Fibroblast of lung (primary cell): ENCODE measurements at regions not wholly inside any gene's neighbourhood (a gene's known extent, or its start where the extent isn't known, plus 50 kb on each side); places are given as distances from the start of the nearest gene placed in this dataset.

ENCODE experiments used
- DNase-seq, 2 donors: peaks; one replicate each; pipeline versions ENCODE4 v3.0.0 to v3.0.0-alpha.2; 2010; ENCODE audit warnings: low read depth in 2 of 2
- H2AFZ ChIP-seq: 2 replicates; pipeline ENCODE4 v1.5.1; 2012; ENCODE audit warnings: low read length, control low read depth, inconsistent platforms
- H3K27ac ChIP-seq: 2 replicates; pipeline ENCODE4 v1.5.1; 2011; ENCODE audit warnings: low read length, control low read depth; ENCODE audit not compliant: insufficient read depth
- H3K27me3 ChIP-seq: 2 replicates; pipeline ENCODE4 v1.5.1; 2011; ENCODE audit warnings: mild to moderate bottlenecking, low read length; ENCODE audit not compliant: control insufficient read depth, insufficient read depth
- H3K36me3 ChIP-seq: 2 replicates; pipeline ENCODE4 v1.5.1; 2011; ENCODE audit warnings: low read length; ENCODE audit not compliant: control insufficient read depth, insufficient read depth
- H3K4me1 ChIP-seq: 2 replicates; pipeline ENCODE4 v1.5.1; 2011; ENCODE audit warnings: low read length; ENCODE audit not compliant: control insufficient read depth, insufficient read depth; ENCODE audit errors: extremely low read depth
- H3K4me2 ChIP-seq: 2 replicates; pipeline ENCODE4 v1.5.1; 2011; ENCODE audit warnings: low read length, control low read depth; ENCODE audit not compliant: insufficient read depth; ENCODE audit errors: extremely low read depth
- H3K4me3 ChIP-seq, 4 experiments: fragments of 200-600 bp in 1 of 4; sonication (generic) in 1 of 4; replicated peaks in 1 of 4; 2 replicates each; pipeline ENCODE4 v1.5.1; 2011 to 2016; ENCODE audit warnings: low read length in 4 of 4, low read depth in 3 of 4, mild to moderate bottlenecking in 3 of 4, control low read depth in 2 of 4, inconsistent platforms in 1 of 4, mixed read lengths in 1 of 4; ENCODE audit not compliant: insufficient read depth in 1 of 4; ENCODE audit errors: control extremely low read depth in 1 of 4
- H3K79me2 ChIP-seq: 2 replicates; pipeline ENCODE4 v1.5.1; 2012; ENCODE audit warnings: mild to moderate bottlenecking, low read length, inconsistent platforms; ENCODE audit not compliant: control insufficient read depth, insufficient read depth
- H3K9ac ChIP-seq: 2 replicates; pipeline ENCODE4 v1.5.1; 2011; ENCODE audit warnings: mild to moderate bottlenecking, low read length, control low read depth; ENCODE audit not compliant: insufficient read depth
- H3K9me3 ChIP-seq: 2 replicates; pipeline ENCODE4 v1.5.1; 2012; ENCODE audit warnings: low read depth, low read length; ENCODE audit not compliant: control insufficient read depth, insufficient read depth
- H4K20me1 ChIP-seq: 2 replicates; pipeline ENCODE4 v1.5.1; 2011; ENCODE audit warnings: low read length; ENCODE audit not compliant: control insufficient read depth, insufficient read depth; ENCODE audit errors: extremely low read depth
- EZH2 ChIP-seq: IDR thresholded peaks from 2 replicates; pipeline ENCODE4 v1.5.1; 2012; ENCODE audit warnings: low read length, control low read depth, mild to moderate bottlenecking; ENCODE audit errors: missing control alignments
- TF ChIP-seq, protein P1 (sequence below), 2 donors: IDR thresholded peaks in 1 of 2; conservative IDR thresholded peaks in 1 of 2; 1 replicate in 1 of 2; 2 replicates in 1 of 2; pipeline ENCODE4 v1.5.1; 2011 to 2012; ENCODE audit warnings: low read length in 2 of 2, control low read depth in 1 of 2, inconsistent platforms in 1 of 2, low read depth in 1 of 2, mild to moderate bottlenecking in 1 of 2

DNA sequence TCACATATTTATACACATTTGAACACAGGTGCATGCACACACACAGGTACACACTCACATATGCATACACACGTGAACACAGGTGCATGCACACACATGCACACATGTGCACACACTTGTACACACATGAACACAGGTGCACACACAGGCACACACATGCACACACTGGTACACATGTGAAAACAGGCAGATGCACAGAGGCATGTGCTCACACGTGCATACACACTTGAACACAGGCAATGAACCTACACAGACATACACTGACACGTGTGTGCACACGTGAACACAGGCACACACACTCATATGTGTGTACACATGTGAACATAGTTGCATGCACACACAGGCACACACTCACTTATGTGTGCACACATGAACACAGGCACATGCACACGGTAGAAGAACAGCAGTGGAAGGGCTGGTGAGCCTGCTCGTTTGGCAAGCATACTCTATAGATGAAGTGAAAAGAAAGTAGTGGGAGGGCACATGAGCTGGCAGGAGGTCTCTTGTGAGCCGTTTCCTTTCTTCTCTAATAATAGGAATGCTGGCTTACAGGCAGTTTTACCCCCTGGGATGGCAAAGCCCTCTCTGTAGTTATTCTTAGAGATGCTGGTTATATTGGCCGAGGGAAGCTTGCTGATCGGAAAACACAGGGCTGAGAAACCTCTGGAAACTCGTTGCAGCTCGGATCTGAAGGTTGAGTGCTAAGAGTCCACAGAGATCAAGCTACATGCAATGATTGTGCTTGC is 279.6 kb upstream of the CLNK start:
- Histone ChIP-seq H3K4me2 (no peak overlapping the region), H3K36me3 (no peaks in the 10 kb centered on the region), H2AFZ (no peak overlapping the region), H3K27me3 (no peaks in the 10 kb centered on the region), H3K79me2 (no peaks in the 10 kb centered on the region), H3K27ac (no peak overlapping the region), H3K4me1 (no peaks in the 10 kb centered on the region), H3K9me3 (peaks cover 3% of the 10 kb centered on the region), H4K20me1 (no peaks in the 10 kb centered on the region), H3K9ac (no peak overlapping the region), H3K4me3 (no peak overlapping the region)
- DNase-seq: no peak
- no peak for TF ChIP-seq EZH2
- TF ChIP-seq, protein P1, sequence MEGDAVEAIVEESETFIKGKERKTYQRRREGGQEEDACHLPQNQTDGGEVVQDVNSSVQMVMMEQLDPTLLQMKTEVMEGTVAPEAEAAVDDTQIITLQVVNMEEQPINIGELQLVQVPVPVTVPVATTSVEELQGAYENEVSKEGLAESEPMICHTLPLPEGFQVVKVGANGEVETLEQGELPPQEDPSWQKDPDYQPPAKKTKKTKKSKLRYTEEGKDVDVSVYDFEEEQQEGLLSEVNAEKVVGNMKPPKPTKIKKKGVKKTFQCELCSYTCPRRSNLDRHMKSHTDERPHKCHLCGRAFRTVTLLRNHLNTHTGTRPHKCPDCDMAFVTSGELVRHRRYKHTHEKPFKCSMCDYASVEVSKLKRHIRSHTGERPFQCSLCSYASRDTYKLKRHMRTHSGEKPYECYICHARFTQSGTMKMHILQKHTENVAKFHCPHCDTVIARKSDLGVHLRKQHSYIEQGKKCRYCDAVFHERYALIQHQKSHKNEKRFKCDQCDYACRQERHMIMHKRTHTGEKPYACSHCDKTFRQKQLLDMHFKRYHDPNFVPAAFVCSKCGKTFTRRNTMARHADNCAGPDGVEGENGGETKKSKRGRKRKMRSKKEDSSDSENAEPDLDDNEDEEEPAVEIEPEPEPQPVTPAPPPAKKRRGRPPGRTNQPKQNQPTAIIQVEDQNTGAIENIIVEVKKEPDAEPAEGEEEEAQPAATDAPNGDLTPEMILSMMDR (conservative IDR thresholded peaks at IDR 0.05 in 1 of 2, IDR thresholded peaks at IDR 0.05 in 1 of 2; ENCODE audit: low read depth in 1 of 2, low read length in 2 of 2): no peak

DNA sequence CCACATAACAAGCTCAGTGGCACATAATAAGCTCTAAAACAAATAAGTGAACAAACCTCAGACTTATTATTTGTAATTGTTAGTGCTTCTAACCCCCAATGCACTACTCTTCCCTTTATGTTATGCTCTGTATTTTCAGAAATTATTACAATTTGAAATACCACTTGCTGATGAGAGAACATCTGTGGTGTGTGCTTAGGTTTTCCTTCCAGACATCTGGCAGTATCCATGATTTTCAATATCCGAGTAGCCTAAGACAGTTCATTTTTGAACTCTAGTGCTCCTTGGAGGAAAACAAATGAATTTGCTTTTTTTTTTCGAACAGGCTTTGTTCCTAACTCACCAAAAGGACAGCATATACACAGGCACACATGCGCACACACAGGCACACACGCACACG is 278.7 kb upstream of the CLNK start:
- Histone ChIP-seq H3K4me2 (no peak overlapping the region), H3K4me1 (no peaks in the 10 kb centered on the region), H3K9ac (no peak overlapping the region), H3K36me3 (no peaks in the 10 kb centered on the region), H3K9me3 (peaks cover 3% of the 10 kb centered on the region), H2AFZ (no peak overlapping the region), H4K20me1 (no peaks in the 10 kb centered on the region), H3K27me3 (no peaks in the 10 kb centered on the region), H3K4me3 (no peak overlapping the region), H3K27ac (no peak overlapping the region), H3K79me2 (no peaks in the 10 kb centered on the region)
- no peak for TF ChIP-seq EZH2
- TF ChIP-seq, protein P1 (conservative IDR thresholded peaks at IDR 0.05 in 1 of 2, IDR thresholded peaks at IDR 0.05 in 1 of 2; ENCODE audit: low read depth in 1 of 2, low read length in 2 of 2): no peak
- DNase-seq: no peak

DNA sequence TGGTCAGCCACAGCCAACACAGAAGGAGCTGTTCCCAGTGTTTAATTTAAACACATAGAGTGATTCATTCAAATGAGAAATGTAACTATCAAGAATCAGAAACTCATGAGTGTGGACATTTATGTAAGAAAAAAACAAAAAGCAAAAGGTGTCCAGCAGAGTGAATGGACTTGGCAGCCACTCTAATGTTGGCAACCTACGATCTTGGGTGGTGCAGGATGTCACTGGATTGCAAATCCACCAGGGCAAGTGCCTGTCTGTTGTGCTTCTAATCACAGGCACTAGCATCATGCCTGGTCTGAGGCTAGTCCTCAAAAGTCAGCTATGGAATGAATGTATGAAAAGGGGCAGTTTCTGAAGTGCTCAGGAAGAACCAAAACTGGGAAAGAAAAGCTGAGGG is 277.7 kb upstream of the CLNK start:
- Histone ChIP-seq H3K4me3 (no peak overlapping the region), H3K4me1 (no peaks in the 10 kb centered on the region), H3K4me2 (no peak overlapping the region), H3K79me2 (no peaks in the 10 kb centered on the region), H3K27ac (no peak overlapping the region), H3K9me3 (peaks cover 3% of the 10 kb centered on the region), H3K36me3 (no peaks in the 10 kb centered on the region), H4K20me1 (no peaks in the 10 kb centered on the region), H3K27me3 (no peaks in the 10 kb centered on the region), H3K9ac (no peak overlapping the region), H2AFZ (no peak overlapping the region)
- no peak for DNase-seq
- TF ChIP-seq EZH2: no peak
- TF ChIP-seq, protein P1 (conservative IDR thresholded peaks at IDR 0.05 in 1 of 2, IDR thresholded peaks at IDR 0.05 in 1 of 2; ENCODE audit: low read depth in 1 of 2, low read length in 2 of 2): no peak
